Liver (tissue), 8 donors: ENCODE measurements at regions not wholly inside any gene's neighbourhood (a gene's known extent, or its start where the extent isn't known, plus 50 kb on each side); places are given as distances from the start of the nearest gene placed in this dataset.

ENCODE experiments used
- DNase-seq: peaks from one replicate; pipeline ENCODE4 v3.0.0-alpha.2; 2017; ENCODE audit warnings: low spot score
- H3K27ac ChIP-seq, 2 donors: one replicate each; pipeline ENCODE4 v1.7.0; 2013; ENCODE audit warnings: inconsistent platforms in 2 of 2, low read length in 2 of 2, control low read depth in 1 of 2, low read depth in 1 of 2, mild to moderate bottlenecking in 1 of 2
- H3K27me3 ChIP-seq, 4 donors: one replicate each; pipeline versions ENCODE4 v1.6.1 to v1.7.0; 2013; ENCODE audit warnings: low read length in 3 of 4, inconsistent platforms in 1 of 4, mild to moderate bottlenecking in 1 of 4, moderate library complexity in 1 of 4; ENCODE audit not compliant: control insufficient read depth in 4 of 4, insufficient read depth in 4 of 4
- H3K36me3 ChIP-seq, 4 donors: one replicate each; pipeline versions ENCODE4 v1.6.1 to v1.7.0; 2013; ENCODE audit warnings: low read length in 3 of 4, mild to moderate bottlenecking in 3 of 4, low read depth in 1 of 4, moderate library complexity in 1 of 4; ENCODE audit not compliant: control insufficient read depth in 4 of 4, insufficient read depth in 3 of 4
- H3K4me1 ChIP-seq, 4 donors: one replicate each; pipeline versions ENCODE4 v1.6.1 to v1.7.0; 2013; ENCODE audit warnings: low read length in 3 of 4, mild to moderate bottlenecking in 3 of 4, moderate library complexity in 1 of 4; ENCODE audit not compliant: control insufficient read depth in 4 of 4, insufficient read depth in 4 of 4
- H3K4me3 ChIP-seq, 3 donors: one replicate each; pipeline versions ENCODE4 v1.6.1 to v1.7.0; 2013; ENCODE audit warnings: low read length in 3 of 3, control low read depth in 1 of 3, low read depth in 1 of 3, mild to moderate bottlenecking in 1 of 3
- H3K9ac ChIP-seq, 2 donors: one replicate each; pipeline ENCODE4 v1.7.0; 2013; ENCODE audit warnings: low read length in 2 of 2, mild to moderate bottlenecking in 2 of 2, moderate library complexity in 2 of 2, control low read depth in 1 of 2, low read depth in 1 of 2
- H3K9me3 ChIP-seq, 4 donors: one replicate each; pipeline versions ENCODE4 v1.6.1 to v1.7.0; 2013; ENCODE audit warnings: low read length in 3 of 4; ENCODE audit not compliant: control insufficient read depth in 4 of 4
- EGR1 ChIP-seq, 2 donors: IDR thresholded peaks; 2 replicates each; pipeline ENCODE4 v1.6.1; 2016 to 2018; ENCODE audit warnings: antibody characterized with exemption in 2 of 2, low read depth in 2 of 2
- FOXA1 ChIP-seq: IDR thresholded peaks from 2 replicates; pipeline ENCODE4 v1.6.1; 2016; ENCODE audit warnings: antibody characterized with exemption
- FOXA2 ChIP-seq: IDR thresholded peaks from 2 replicates; pipeline ENCODE4 v1.6.1; 2016; ENCODE audit warnings: antibody characterized with exemption
- GABPA ChIP-seq, 2 donors: IDR thresholded peaks in 1 of 2; conservative IDR thresholded peaks in 1 of 2; 2 replicates each; pipeline ENCODE4 v1.6.1; 2016; ENCODE audit warnings: antibody characterized with exemption in 2 of 2, mild to moderate bottlenecking in 1 of 2, moderate library complexity in 1 of 2
- HNF4A ChIP-seq, 2 donors: conservative IDR thresholded peaks; 2 replicates each; pipeline ENCODE4 v1.6.1; 2016; ENCODE audit warnings: antibody characterized with exemption in 2 of 2, mild to moderate bottlenecking in 2 of 2
- HNF4G ChIP-seq: IDR thresholded peaks from 2 replicates; pipeline ENCODE4 v1.6.1; 2016; ENCODE audit warnings: antibody characterized with exemption
- JUND ChIP-seq, 2 donors: IDR thresholded peaks; 2 replicates each; pipeline ENCODE4 v1.6.1; 2016; ENCODE audit warnings: antibody characterized with exemption in 2 of 2
- NR2F2 ChIP-seq: IDR thresholded peaks from 2 replicates; pipeline ENCODE4 v1.6.1; 2016; ENCODE audit warnings: antibody characterized with exemption
- RAD21 ChIP-seq, 2 donors: IDR thresholded peaks; 2 replicates each; pipeline ENCODE4 v1.6.1; 2016; ENCODE audit warnings: antibody characterized with exemption in 2 of 2, mild to moderate bottlenecking in 2 of 2
- RXRA ChIP-seq, 2 donors: IDR thresholded peaks; 2 replicates each; pipeline ENCODE4 v1.6.1; 2017 to 2018; ENCODE audit warnings: antibody characterized with exemption in 2 of 2, mild to moderate bottlenecking in 1 of 2
- SP1 ChIP-seq: IDR thresholded peaks from 2 replicates; pipeline ENCODE4 v1.6.1; 2018; ENCODE audit warnings: antibody characterized with exemption, mild to moderate bottlenecking
- TAF1 ChIP-seq: conservative IDR thresholded peaks from 2 replicates; pipeline ENCODE4 v1.6.1; 2016; ENCODE audit warnings: antibody characterized with exemption, mild to moderate bottlenecking
- YY1 ChIP-seq: IDR thresholded peaks from 2 replicates; pipeline ENCODE4 v1.6.1; 2016; ENCODE audit warnings: antibody characterized with exemption, mild to moderate bottlenecking
- WGBS: extraction: QIAGEN DNeasy Blood & Tissue Kit; methylation state at CpG from one replicate; pipeline ENCODE4 v1.1.7; 2013; 5-methylcytosine and 5-hydroxymethylcytosine counted together
- TF ChIP-seq, protein P1 (sequence below): IDR thresholded peaks from 2 replicates; pipeline ENCODE4 v1.6.1; 2016; ENCODE audit warnings: antibody characterized with exemption, mild to moderate bottlenecking
- TF ChIP-seq, protein P2 (sequence below): IDR thresholded peaks from 2 replicates; pipeline ENCODE4 v1.6.1; 2016; ENCODE audit warnings: antibody characterized with exemption
- TF ChIP-seq, protein P3 (sequence below): IDR thresholded peaks from 2 replicates; pipeline ENCODE4 v1.6.1; 2016; ENCODE audit warnings: antibody characterized with exemption
- TF ChIP-seq, protein P4 (sequence below): fragments of 150-350 bp; IDR thresholded peaks from 2 replicates; pipeline ENCODE4 v1.5.1; 2017; ENCODE audit warnings: improper control_type of control experiment, low read depth, low read length; ENCODE audit not compliant: missing input control
- TF ChIP-seq, protein P5 (sequence below): IDR thresholded peaks from 2 replicates; pipeline ENCODE4 v1.6.1; 2016; ENCODE audit warnings: antibody characterized with exemption
- donor health status: healthy.
- donor health status: healthy.
- donor health status: healthy.
- donor health status: healthy.
- donor health status: healthy.

DNA sequence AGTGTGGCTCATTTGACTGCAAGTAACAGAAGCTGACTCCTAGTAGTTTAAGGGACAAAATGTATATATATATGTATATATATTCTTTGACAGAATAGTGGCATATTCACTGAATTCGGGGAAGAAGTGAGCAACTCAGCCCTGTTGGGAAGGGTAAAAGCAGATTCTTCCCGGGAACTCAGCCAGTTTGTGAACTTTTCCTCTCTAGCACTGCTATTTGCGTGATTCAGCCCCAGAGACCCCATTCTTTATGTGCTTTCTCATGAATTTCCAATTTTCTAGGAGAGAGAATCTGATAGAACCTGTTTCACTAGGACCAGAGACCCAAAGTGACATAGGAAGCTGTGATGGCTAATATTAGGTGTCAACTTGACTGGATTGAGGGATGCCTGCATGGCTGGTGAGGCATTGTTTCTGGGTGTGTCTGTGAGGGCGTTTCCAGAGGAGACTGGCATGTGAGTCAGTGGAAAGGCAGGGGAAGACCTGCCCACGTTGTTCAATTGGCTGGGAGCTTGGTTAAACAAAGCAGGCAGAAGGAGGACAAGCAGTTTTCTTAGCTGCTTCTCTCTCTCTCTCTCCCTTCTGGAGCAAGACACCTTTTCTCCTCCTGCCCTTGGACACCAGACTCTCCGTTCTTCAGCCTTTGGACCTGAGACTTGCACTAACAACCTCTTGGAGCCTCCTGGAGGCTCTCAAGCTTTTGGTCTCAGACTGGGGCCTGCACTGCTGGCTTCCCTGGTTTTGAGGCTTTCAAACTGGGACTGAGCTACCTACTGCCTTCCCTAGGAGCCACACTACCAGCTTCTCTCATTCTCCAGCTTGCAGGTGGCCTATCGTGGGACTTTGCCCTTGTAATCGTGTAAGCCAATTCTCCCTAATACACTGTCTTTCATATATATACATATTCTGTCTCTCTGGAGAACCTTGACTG lies 93.4 kb upstream of the KCNK1 start:
- H3K4me1 ChIP-seq = no peaks in the 10 kb centered on the region
- H3K9me3 ChIP-seq = no peaks in the 10 kb centered on the region
- no peak for DNase-seq
- no peak overlapping the region for H3K4me3 ChIP-seq
- TF ChIP-seq, protein P1, sequence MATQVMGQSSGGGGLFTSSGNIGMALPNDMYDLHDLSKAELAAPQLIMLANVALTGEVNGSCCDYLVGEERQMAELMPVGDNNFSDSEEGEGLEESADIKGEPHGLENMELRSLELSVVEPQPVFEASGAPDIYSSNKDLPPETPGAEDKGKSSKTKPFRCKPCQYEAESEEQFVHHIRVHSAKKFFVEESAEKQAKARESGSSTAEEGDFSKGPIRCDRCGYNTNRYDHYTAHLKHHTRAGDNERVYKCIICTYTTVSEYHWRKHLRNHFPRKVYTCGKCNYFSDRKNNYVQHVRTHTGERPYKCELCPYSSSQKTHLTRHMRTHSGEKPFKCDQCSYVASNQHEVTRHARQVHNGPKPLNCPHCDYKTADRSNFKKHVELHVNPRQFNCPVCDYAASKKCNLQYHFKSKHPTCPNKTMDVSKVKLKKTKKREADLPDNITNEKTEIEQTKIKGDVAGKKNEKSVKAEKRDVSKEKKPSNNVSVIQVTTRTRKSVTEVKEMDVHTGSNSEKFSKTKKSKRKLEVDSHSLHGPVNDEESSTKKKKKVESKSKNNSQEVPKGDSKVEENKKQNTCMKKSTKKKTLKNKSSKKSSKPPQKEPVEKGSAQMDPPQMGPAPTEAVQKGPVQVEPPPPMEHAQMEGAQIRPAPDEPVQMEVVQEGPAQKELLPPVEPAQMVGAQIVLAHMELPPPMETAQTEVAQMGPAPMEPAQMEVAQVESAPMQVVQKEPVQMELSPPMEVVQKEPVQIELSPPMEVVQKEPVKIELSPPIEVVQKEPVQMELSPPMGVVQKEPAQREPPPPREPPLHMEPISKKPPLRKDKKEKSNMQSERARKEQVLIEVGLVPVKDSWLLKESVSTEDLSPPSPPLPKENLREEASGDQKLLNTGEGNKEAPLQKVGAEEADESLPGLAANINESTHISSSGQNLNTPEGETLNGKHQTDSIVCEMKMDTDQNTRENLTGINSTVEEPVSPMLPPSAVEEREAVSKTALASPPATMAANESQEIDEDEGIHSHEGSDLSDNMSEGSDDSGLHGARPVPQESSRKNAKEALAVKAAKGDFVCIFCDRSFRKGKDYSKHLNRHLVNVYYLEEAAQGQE = no peak
- TF ChIP-seq RAD21 (IDR thresholded peaks at IDR 0.05) = no peak
- no peak for TF ChIP-seq RXRA (IDR thresholded peaks at IDR 0.05)
- TF ChIP-seq, protein P2, sequence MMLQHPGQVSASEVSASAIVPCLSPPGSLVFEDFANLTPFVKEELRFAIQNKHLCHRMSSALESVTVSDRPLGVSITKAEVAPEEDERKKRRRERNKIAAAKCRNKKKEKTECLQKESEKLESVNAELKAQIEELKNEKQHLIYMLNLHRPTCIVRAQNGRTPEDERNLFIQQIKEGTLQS = no peak
- TF ChIP-seq TAF1 = no peak
- no peak for TF ChIP-seq NR2F2
- no peak for TF ChIP-seq EGR1 (IDR thresholded peaks at IDR 0.05; ENCODE audit: low read depth in 2 of 2)
- TF ChIP-seq, protein P3, sequence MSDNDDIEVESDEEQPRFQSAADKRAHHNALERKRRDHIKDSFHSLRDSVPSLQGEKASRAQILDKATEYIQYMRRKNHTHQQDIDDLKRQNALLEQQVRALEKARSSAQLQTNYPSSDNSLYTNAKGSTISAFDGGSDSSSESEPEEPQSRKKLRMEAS = no peak
- TF ChIP-seq FOXA2 = no peak
- no peak for TF ChIP-seq YY1
- no peak for TF ChIP-seq SP1
- TF ChIP-seq, protein P4, sequence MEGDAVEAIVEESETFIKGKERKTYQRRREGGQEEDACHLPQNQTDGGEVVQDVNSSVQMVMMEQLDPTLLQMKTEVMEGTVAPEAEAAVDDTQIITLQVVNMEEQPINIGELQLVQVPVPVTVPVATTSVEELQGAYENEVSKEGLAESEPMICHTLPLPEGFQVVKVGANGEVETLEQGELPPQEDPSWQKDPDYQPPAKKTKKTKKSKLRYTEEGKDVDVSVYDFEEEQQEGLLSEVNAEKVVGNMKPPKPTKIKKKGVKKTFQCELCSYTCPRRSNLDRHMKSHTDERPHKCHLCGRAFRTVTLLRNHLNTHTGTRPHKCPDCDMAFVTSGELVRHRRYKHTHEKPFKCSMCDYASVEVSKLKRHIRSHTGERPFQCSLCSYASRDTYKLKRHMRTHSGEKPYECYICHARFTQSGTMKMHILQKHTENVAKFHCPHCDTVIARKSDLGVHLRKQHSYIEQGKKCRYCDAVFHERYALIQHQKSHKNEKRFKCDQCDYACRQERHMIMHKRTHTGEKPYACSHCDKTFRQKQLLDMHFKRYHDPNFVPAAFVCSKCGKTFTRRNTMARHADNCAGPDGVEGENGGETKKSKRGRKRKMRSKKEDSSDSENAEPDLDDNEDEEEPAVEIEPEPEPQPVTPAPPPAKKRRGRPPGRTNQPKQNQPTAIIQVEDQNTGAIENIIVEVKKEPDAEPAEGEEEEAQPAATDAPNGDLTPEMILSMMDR = no peak
- no peak for TF ChIP-seq GABPA (IDR thresholded peaks at IDR 0.05 in 1 of 2, conservative IDR thresholded peaks at IDR 0.05 in 1 of 2)
- no peak for TF ChIP-seq JUND (IDR thresholded peaks at IDR 0.05)
- no peak for TF ChIP-seq HNF4G
- no peak for TF ChIP-seq HNF4A (conservative IDR thresholded peaks at IDR 0.05)
- no peak for TF ChIP-seq FOXA1
- TF ChIP-seq, protein P5, sequence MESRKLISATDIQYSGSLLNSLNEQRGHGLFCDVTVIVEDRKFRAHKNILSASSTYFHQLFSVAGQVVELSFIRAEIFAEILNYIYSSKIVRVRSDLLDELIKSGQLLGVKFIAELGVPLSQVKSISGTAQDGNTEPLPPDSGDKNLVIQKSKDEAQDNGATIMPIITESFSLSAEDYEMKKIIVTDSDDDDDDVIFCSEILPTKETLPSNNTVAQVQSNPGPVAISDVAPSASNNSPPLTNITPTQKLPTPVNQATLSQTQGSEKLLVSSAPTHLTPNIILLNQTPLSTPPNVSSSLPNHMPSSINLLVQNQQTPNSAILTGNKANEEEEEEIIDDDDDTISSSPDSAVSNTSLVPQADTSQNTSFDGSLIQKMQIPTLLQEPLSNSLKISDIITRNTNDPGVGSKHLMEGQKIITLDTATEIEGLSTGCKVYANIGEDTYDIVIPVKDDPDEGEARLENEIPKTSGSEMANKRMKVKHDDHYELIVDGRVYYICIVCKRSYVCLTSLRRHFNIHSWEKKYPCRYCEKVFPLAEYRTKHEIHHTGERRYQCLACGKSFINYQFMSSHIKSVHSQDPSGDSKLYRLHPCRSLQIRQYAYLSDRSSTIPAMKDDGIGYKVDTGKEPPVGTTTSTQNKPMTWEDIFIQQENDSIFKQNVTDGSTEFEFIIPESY = no peak
- no peak overlapping the region for H3K9ac ChIP-seq
- no peaks in the 10 kb centered on the region for H3K36me3 ChIP-seq
- no peaks in the 10 kb centered on the region for H3K27me3 ChIP-seq
- H3K27ac ChIP-seq = no peak overlapping the region
- WGBS = 72% methylated on average over 8 of the region's 8 CpGs
